ENCODE measurements at regions not wholly inside any gene's neighbourhood (a gene's known extent, or its start where the extent isn't known, plus 50 kb on each side); places are given as distances from the start of the nearest gene placed in this dataset.

- BruUV-seq (replicated peaks): no TSS peak
- no peaks in the 10 kb centered on the region for H3K9me3 ChIP-seq (replicated peaks; ENCODE audit: control insufficient read depth, insufficient read depth, low read length)
- no peaks in the 10 kb centered on the region for H4K20me1 ChIP-seq (ENCODE audit: control insufficient read depth, insufficient read depth)
- CTCF ChIA-PET: no interaction called here
- H3K27me3 ChIP-seq (replicated peaks in 1 of 2; ENCODE audit: control insufficient read depth in 2 of 2, insufficient read depth in 2 of 2, low read length in 1 of 2): no peaks in the 10 kb centered on the region
- SMC1A ChIA-PET (ENCODE audit: uncharacterized antibody, unreplicated experiment): no interaction called here
- H3K27ac ChIP-seq (ENCODE audit: control insufficient read depth, insufficient read depth): no peak overlapping the region
- H3K36me3 ChIP-seq (ENCODE audit: control insufficient read depth in 2 of 2, insufficient read depth in 2 of 2, low read length in 1 of 2): no peaks in the 10 kb centered on the region
- H3K4me3 ChIP-seq: no peak overlapping the region
- DNase-seq (ENCODE audit: low read depth, low spot score) (no peak), ATAC-seq (no peak), FAIRE-seq (no peak)
- POLR2A ChIA-PET: no interaction called here
- H3K9ac ChIP-seq (ENCODE audit: control insufficient read depth, insufficient read depth, low read length): no peak overlapping the region
- 0% methylated on average over 1 of the region's 1 CpG for WGBS (ENCODE audit: insufficient coverage, insufficient replicate concordance, low lambda C conversion rate, missing lambda C conversion rate)
- no peak overlapping the region for H2AFZ ChIP-seq (ENCODE audit: control insufficient read depth, low read depth, low read length)
- TF ChIP-seq KAT2A (conservative IDR thresholded peaks at IDR 0.05; ENCODE audit: control insufficient read depth, low read depth, low read length) (no peak), ZZZ3 (IDR thresholded peaks at IDR 0.05; ENCODE audit: control insufficient read depth, insufficient read length, low read depth) (no peak), NR2C1 (IDR thresholded peaks at IDR 0.05) (no peak)
- no peaks in the 10 kb centered on the region for H3K79me2 ChIP-seq (ENCODE audit: control insufficient read depth, insufficient read depth, low read length)
- RAD21 ChIA-PET (ENCODE audit: unreplicated experiment): no interaction called here
- in situ Hi-C loops (cut with MboI) (no loop called here), intact Hi-C loops (cut with micrococcal nuclease; ENCODE audit: unreplicated experiment) (no loop called here)
- no peaks in the 10 kb centered on the region for H3K4me1 ChIP-seq (ENCODE audit: control insufficient read depth, insufficient read depth, low read length)
- no peak overlapping the region for H3K4me2 ChIP-seq (ENCODE audit: control insufficient read depth, insufficient read depth)
These were observed 53.2 kb upstream of the NKX2-4 start for GRCh38 chr20:21450572-21450971.
